ENCODE measurements at regions not wholly inside any gene's neighbourhood (a gene's known extent, or its start where the extent isn't known, plus 50 kb on each side); places are given as distances from the start of the nearest gene placed in this dataset.

DNA sequence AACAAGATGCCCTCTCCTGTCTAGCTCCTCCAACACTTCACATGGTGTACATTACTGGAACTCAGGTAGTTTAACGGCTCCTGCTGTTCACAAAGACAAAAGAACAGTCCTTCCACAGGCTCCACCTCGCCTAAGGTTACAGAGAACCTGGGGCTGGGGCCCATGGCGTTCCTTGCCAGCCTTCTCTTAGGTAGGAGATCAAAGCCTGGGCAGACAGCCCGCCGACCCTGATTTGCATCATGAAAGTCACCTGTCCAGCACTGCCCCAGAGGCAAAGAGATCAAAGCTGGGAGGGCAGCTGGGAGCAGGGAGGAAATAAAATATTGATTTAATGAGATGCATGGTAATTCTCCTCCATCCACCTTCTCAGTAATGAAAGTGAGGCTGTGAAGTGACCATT lies 115.0 kb upstream of the SLIT3 start:
- DNase-seq (ENCODE audit: low spot score), result no peak
- POLR2A ChIA-PET (ENCODE audit: low non-redundant PET), result no interaction called here
- TF ChIP-seq, protein P1, sequence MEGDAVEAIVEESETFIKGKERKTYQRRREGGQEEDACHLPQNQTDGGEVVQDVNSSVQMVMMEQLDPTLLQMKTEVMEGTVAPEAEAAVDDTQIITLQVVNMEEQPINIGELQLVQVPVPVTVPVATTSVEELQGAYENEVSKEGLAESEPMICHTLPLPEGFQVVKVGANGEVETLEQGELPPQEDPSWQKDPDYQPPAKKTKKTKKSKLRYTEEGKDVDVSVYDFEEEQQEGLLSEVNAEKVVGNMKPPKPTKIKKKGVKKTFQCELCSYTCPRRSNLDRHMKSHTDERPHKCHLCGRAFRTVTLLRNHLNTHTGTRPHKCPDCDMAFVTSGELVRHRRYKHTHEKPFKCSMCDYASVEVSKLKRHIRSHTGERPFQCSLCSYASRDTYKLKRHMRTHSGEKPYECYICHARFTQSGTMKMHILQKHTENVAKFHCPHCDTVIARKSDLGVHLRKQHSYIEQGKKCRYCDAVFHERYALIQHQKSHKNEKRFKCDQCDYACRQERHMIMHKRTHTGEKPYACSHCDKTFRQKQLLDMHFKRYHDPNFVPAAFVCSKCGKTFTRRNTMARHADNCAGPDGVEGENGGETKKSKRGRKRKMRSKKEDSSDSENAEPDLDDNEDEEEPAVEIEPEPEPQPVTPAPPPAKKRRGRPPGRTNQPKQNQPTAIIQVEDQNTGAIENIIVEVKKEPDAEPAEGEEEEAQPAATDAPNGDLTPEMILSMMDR (conservative IDR thresholded peaks at IDR 0.05; ENCODE audit: low read depth), result no peak
- CTCF ChIA-PET, result interaction anchor here (0.7 kb wide), 2 partner anchors 242 to 579 kb away, joined by 3 read pairs; no protein-coding TSS in a partner anchor
- H3K27ac ChIP-seq, result no peak overlapping the region

GRCh38 chr5:169415371-169415770 lies 114.4 kb upstream of the SLIT3 start:
- CTCF ChIA-PET, result interaction anchor here (0.7 kb wide), 1 partner anchor 579 kb away, joined by 3 read pairs; no protein-coding TSS in a partner anchor
- TF ChIP-seq, protein P1 (conservative IDR thresholded peaks at IDR 0.05; ENCODE audit: low read depth), result no peak
- no peak for DNase-seq (ENCODE audit: low spot score)
- no peak overlapping the region for H3K27ac ChIP-seq
- POLR2A ChIA-PET (ENCODE audit: low non-redundant PET), result no interaction called here

DNA sequence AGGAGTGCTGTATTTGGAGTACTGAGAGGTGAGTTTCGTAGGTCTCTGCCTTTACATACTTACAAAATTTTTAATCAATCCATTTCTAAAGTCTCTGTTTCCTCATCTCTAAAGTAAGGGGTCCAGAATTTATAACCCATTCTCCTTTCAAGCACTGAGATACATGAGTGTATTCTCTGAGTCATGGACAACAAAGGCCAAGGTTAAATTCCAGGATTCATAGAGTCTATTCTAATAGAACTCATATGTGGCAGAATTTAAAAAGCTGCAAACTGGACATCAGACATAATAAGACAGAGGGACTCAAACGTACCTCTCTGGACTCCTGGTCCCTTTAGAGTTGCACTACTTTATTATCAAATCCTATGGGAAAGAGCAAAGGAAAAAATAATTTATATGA lies 112.5 kb upstream of the SLIT3 start:
- ChIA-PET CTCF (interaction anchor here (0.6 kb wide), 2 partner anchors 12 to 769 kb away, joined by 4 to 6 read pairs; no protein-coding TSS in a partner anchor), POLR2A (ENCODE audit: low non-redundant PET) (no interaction called here)
- no peak for DNase-seq (ENCODE audit: low spot score)
- TF ChIP-seq, protein P1 (conservative IDR thresholded peaks at IDR 0.05; ENCODE audit: low read depth), result no peak
- no peak overlapping the region for H3K27ac ChIP-seq

DNA sequence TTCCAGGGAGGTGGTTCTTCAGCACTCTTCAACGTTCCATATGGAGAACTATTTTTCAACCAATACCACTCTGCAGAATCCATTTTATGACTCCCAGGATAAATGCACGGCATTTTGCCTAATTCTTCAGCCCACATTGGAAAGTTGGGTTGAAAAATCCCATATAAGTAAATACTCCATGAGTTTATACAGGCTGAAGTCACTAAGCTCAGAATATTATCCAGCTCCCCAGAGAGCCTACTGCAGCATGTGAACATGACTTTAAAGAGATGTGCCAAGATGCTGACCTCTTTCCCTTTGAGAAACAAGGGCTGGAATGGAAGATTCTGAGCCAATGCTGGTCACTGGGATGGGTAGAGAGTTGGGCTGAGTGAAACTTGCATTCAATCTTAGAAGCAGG lies 111.9 kb upstream of the SLIT3 start:
- ChIA-PET CTCF (interaction anchor here (0.6 kb wide), 1 partner anchor 770 kb away, joined by 6 read pairs; no protein-coding TSS in a partner anchor), POLR2A (ENCODE audit: low non-redundant PET) (no interaction called here)
- TF ChIP-seq, protein P1 (conservative IDR thresholded peaks at IDR 0.05; ENCODE audit: low read depth), result no peak
- DNase-seq (ENCODE audit: low spot score), result no peak
- H3K27ac ChIP-seq, result no peak overlapping the region

- CTCF ChIA-PET, result no interaction called here
- POLR2A ChIA-PET (ENCODE audit: low non-redundant PET), result no interaction called here
- TF ChIP-seq, protein P1 (conservative IDR thresholded peaks at IDR 0.05; ENCODE audit: low read depth), result no peak
- DNase-seq (ENCODE audit: low spot score), result no peak
- no peak overlapping the region for H3K27ac ChIP-seq
Observed at GRCh38 chr5:169411786-169412430, 111.0 kb upstream of the SLIT3 start.

GRCh38 chr5:169410996-169411783 lies 110.3 kb upstream of the SLIT3 start:
- no peak overlapping the region for H3K27ac ChIP-seq
- ChIA-PET CTCF (no interaction called here), POLR2A (ENCODE audit: low non-redundant PET) (no interaction called here)
- no peak for DNase-seq (ENCODE audit: low spot score)
- TF ChIP-seq, protein P1 (conservative IDR thresholded peaks at IDR 0.05; ENCODE audit: low read depth), result no peak
